CD4-positive, alpha-beta T cell treated with Interleukin-4 for 4 hours (primary cell): ENCODE measurements at regions not wholly inside any gene's neighbourhood (a gene's known extent, or its start where the extent isn't known, plus 50 kb on each side); places are given as distances from the start of the nearest gene placed in this dataset.
"Not testable (repeated sequence)": the region's sequence is repeated elsewhere in the genome, so short reads cannot be mapped to it uniquely, and the experiment has no call there.

Experiments used
- DNase-seq: peaks from one replicate; pipeline ENCODE4 v3.0.0-alpha.2; 2020

DNA sequence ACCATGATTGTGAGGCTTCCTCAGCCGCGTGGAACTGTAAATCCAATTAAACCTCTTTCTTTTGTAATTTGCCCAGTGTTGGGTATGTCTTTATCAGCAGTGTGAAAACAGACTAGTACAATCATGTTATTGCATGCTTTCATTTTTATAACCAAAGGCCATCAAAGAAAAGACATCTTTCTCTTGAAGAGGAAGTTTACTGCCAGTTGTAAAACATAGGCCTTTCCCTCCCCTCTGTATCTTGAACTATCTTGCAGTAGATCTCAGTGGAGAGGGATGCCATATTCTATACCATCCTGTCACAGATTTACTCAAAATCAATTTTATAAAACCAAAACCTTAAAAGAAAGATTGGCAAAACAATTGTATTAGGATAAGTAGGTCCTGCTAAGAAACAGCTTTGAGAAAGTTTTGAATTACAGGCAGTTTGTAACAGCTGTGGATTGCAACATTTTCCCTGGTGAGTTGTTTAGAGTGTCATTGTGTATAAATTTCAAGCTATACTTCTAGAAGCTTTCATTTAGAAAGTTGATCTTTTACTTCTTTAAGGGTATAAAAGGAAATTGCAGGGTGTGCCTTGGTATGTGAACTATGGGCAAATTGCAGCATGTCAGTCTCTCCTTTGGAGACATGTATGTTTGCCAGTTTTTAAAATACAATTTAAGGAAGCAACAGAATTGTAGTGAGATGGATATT lies 128.0 kb downstream of the ATP23 start:
- no peak for DNase-seq

GRCh38 chr12:58071994-58072393 lies 130.6 kb downstream of the ATP23 start:
- no peak for DNase-seq

- DNase-seq = no peak
Observed at GRCh38 chr12:58074259-58074658, 132.9 kb downstream of the ATP23 start.

- no peak for DNase-seq
Observed at GRCh38 chr12:58079806-58080205, 138.4 kb downstream of the ATP23 start.

- no peak for DNase-seq
Observed at GRCh38 chr12:58081488-58081887, 140.1 kb downstream of the ATP23 start.

DNA sequence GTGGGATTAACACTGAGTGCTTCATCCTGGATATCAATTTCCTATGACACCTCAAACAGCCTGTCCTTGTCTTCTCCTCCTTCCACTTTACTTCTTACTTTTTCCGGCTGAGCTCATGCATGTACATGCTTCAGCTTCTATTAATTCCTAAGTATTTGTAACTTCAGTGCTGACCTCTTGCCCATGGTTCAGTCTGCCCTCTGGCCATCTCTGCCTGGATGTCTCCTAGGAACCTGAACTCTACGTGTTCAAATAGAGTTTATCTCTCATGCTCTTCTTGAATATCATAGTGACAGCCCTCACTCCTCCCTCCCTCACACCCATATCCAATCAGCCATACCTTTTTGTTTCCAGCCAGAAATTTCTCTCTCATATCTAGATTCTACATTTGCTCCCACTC lies 141.6 kb downstream of the ATP23 start:
- no peak for DNase-seq

- DNase-seq = no peak
Observed at GRCh38 chr12:58086006-58086405, 144.6 kb downstream of the ATP23 start.

DNA sequence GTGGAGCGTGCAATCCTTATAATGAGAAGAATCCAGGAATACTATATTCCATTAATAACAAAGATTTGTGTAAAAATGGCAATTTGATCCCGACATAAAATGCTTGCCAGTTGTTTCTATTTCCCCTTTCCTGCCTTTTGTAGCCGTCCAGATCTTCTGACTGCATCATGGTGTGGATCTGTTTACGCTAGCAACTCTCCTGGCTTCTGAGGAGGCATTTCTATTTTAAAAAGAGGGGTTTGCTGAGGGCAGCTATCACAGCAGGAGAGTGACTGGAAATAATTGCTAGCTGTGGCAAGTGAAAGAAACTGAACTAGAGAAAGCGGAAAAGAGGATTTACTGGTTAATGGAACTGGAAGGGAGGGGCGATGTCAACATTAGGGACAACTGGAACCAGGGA lies 145.6 kb downstream of the ATP23 start:
- DNase-seq = no peak

DNA sequence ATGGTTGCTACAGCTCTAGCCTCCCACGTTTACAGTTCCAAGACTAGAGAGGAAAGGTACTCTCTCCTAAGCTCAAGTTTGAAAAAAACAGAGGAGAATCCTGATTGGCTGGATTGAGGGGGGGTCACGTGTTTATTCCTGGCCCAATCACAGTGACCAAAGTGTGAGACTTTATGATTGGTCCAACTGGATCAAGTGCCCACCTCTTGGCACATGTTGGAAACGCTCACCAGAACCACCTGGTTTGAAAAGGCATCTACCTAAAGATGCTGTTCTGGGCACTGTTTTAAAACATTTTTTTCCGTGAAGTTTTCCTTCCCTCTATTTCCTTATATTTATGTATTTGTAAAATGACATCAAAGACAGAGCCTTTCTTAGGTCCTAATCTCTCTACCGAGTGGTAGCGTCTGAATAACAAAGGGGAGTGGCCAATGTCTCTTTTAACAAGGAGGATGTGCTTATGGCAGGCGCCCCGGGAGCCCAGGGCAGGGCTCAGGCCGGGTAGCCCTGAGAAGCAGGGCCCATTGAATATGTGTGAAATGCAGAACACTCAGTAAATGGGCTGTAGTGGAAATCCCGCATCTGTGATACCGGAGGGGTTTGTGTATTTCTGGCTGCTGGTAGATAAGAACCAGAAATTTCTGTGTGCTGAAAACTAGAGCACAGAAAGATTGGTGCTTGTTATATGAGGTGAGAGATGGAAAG lies 146.2 kb downstream of the ATP23 start:
- DNase-seq = no peak

DNA sequence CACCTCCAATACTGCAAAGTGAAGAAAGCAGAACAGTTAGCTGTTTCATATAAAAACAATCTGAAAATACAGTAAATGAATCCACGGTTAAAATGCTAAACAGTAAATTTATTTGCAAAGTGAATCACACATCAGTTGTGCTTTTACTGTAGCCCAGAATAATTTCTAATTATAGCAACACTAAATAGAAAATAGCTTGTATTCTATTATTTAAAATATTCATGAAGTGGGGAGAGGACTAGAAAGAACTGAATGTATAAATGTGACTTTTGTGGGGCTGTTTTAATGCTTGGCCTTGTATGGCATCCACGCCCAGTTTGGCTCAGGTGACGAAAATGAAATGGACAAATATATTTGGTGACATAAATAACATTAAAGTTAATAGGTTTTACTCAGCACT lies 148.2 kb downstream of the ATP23 start:
- no peak for DNase-seq

DNA sequence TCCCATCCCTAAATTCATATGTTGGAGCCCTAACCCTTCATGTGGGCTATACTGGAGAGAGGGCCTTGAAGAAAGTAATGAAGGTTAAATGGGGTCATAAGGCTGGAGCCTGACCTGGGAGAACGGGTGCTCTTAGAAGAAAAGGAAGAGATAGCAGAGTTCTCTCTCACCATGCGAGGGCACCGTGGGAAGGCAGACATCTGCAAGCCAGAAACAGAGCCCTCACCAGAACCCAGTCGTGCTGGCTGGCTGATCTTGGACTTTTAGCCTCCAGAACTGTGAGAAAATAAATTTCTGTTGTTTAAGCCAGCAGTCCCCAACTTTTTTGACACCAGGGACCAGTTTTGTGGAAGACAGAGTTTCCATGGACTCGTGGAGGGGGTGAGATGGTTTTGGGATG lies 149.3 kb downstream of the ATP23 start:
- no peak for DNase-seq

DNA sequence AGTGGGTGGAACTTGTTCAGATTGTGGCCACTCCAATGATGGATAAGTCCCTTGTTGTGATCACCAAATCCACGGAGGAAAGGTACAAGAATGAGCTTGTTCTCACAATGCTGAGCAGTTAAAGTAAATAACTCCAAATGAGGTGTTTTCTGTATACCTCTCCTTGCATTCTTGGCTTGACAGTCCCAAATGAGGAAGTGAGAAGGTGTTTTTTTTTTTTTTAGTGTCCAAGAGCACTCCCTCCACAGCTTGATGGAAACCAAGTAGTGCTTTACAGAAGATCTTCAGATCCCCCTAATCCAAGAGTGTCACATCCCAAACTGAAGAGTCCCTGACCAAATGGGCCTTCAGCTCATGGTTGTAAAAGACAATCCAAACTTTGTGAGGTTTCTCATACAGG lies 153.6 kb downstream of the ATP23 start:
- DNase-seq = no peak

- no peak for DNase-seq
Observed at GRCh38 chr12:58097741-58098140, 156.4 kb downstream of the ATP23 start.

DNA sequence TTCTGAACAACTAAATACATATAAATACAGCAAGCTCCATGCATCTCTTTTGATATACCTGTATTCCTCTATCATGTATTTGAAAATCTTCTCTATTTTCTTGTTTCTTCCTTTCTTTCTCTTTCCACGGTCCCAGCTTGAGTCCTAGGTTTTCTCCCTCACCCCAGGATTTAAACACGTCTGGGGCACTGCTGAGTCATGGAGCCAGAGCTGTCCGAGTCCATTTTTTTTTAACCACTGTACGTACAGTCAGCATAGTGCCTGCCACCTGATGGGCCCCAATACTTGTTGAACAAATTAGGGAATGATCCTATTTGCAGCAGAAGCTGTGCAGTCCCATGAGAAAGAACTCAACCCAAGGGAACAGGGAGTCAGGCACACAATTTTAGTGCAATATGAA lies 158.1 kb downstream of the ATP23 start:
- DNase-seq = no peak

GRCh38 chr12:58104351-58104755 lies 163.0 kb downstream of the ATP23 start:
- no peak for DNase-seq

GRCh38 chr12:58105225-58106119 lies 164.1 kb downstream of the ATP23 start:
- DNase-seq = no peak

- no peak for DNase-seq
Observed at GRCh38 chr12:58106195-58106594, 164.8 kb downstream of the ATP23 start.

GRCh38 chr12:58117201-58117600 lies 175.8 kb downstream of the ATP23 start:
- no peak for DNase-seq

DNA sequence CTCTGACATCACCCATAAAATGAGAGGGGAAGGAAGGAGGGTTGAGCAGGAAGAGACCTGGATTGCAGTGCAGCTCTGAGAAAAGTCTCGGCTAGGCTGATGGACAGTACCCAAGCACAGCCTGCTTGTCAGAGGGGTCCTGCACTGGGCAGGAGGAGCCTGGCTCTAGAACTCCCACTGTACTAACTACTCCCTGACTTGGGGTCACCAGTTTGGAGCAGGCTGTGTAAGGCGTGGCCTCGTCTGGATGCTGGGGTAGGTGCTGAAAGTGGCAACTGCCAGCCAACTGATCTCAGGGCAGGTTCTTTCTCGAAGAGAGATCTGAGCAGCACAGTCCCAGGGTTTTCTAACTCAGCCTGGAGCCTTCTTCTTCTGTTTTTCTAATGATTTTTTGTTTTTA lies 176.3 kb downstream of the ATP23 start:
- no peak for DNase-seq

GRCh38 chr12:58125761-58126160 lies 184.4 kb downstream of the ATP23 start:
- not testable (repeated sequence) for DNase-seq

GRCh38 chr12:58131986-58132755 lies 190.8 kb downstream of the ATP23 start:
- DNase-seq = no peak

GRCh38 chr12:58138424-58138823 lies 197.1 kb downstream of the ATP23 start:
- no peak for DNase-seq

DNA sequence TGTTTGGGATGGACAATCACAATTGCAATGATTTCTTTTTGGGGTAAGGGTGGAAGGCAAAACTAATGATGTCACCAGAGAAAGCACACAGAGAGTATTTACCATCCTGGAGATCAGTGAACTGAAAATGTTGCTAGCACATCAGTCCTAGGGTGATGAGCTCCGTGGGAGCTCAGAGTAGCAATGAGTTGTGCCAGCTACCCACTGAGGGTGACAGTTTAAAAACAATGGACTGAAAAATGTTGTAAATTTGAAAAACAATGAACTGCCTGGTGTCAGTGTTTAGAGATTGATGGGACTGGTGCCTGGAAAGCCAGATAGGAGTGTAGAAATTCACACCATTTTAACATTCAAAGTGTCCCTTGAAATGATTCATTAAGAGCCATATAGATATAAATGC lies 198.5 kb downstream of the ATP23 start:
- no peak for DNase-seq
